Neural progenitor cell (in vitro differentiated cells): ENCODE measurements at regions not wholly inside any gene's neighbourhood (a gene's known extent, or its start where the extent isn't known, plus 50 kb on each side); places are given as distances from the start of the nearest gene placed in this dataset.
A peak's percentile ranks its signal among the peaks of the same experiment; 100 is the strongest.
"Not testable (repeated sequence)": the region's sequence is repeated elsewhere in the genome, so short reads cannot be mapped to it uniquely, and the experiment has no call there.

ENCODE experiments used
- DNase-seq: peaks from one replicate; pipeline ENCODE4 v3.0.0-alpha.2; 2016; ENCODE audit warnings: low spot score
- H2AFZ ChIP-seq: fragments of 200-600 bp; sonication (generic); replicated peaks from 2 replicates; pipeline ENCODE4 v1.6.1; 2016; ENCODE audit warnings: antibody characterized with exemption
- H3F3A ChIP-seq: fragments of 200-600 bp; sonication (generic); 2 replicates; pipeline ENCODE4 v1.6.1; 2016; ENCODE audit warnings: antibody characterized with exemption, low read depth
- H3K27ac ChIP-seq: fragments of 200-600 bp; sonication (generic); 2 replicates; pipeline ENCODE4 v1.5.1; 2016; ENCODE audit warnings: mild to moderate bottlenecking
- H3K27me3 ChIP-seq: fragments of 200-600 bp; sonication (generic); 2 replicates; pipeline ENCODE4 v1.6.1; 2016; ENCODE audit warnings: mild to moderate bottlenecking, moderate library complexity
- H3K36me3 ChIP-seq: fragments of 200-600 bp; sonication (generic); 2 replicates; pipeline ENCODE4 v1.5.1; 2016
- H3K4me1 ChIP-seq: fragments of 200-600 bp; sonication (generic); 2 replicates; pipeline ENCODE4 v1.6.1; 2016; ENCODE audit warnings: mixed run types
- H3K4me2 ChIP-seq: fragments of 200-600 bp; sonication (generic); 2 replicates; pipeline ENCODE4 v1.6.1; 2016
- H3K4me3 ChIP-seq: fragments of 200-600 bp; sonication (generic); 2 replicates; pipeline ENCODE4 v1.5.1; 2016
- H3K79me2 ChIP-seq: fragments of 200-600 bp; sonication (generic); 2 replicates; pipeline ENCODE4 v1.6.1; 2016; ENCODE audit warnings: low read depth
- H3K9ac ChIP-seq: fragments of 200-600 bp; sonication (generic); 2 replicates; pipeline ENCODE4 v1.6.1; 2016
- H3K9me3 ChIP-seq: fragments of 200-600 bp; sonication (generic); 2 replicates; pipeline ENCODE4 v1.5.1; 2016; ENCODE audit warnings: low read depth
- H4K20me1 ChIP-seq: fragments of 200-600 bp; sonication (generic); 2 replicates; pipeline ENCODE4 v1.6.1; 2016; ENCODE audit warnings: low read depth
- H3K27ac Mint-ChIP-seq: 3 replicates; pipeline ENCODE4 v1.8.0; 2021; ENCODE audit warnings: mixed read lengths
- H3K27me3 Mint-ChIP-seq: 2 replicates; pipeline ENCODE4 v1.8.0; 2022; ENCODE audit warnings: low read depth, mild to moderate bottlenecking, inconsistent platforms, moderate library complexity, mixed read lengths; ENCODE audit not compliant: insufficient read depth
- H3K36me3 Mint-ChIP-seq: 3 replicates; pipeline ENCODE4 v1.8.0; 2021; ENCODE audit warnings: mixed read lengths
- H3K4me1 Mint-ChIP-seq: 3 replicates; pipeline ENCODE4 v1.8.0; 2021; ENCODE audit warnings: mixed read lengths
- H3K4me3 Mint-ChIP-seq: 3 replicates; pipeline ENCODE4 v1.8.0; 2021; ENCODE audit warnings: mild to moderate bottlenecking, moderate library complexity, mixed read lengths
- H3K9me3 Mint-ChIP-seq: 3 replicates; pipeline ENCODE4 v1.8.0; 2020; ENCODE audit warnings: mixed read lengths
- EZH2 ChIP-seq: fragments of 200-600 bp; sonication (generic); IDR thresholded peaks from 2 replicates; pipeline ENCODE4 v1.6.1; 2017; ENCODE audit warnings: antibody characterized with exemption, mild to moderate bottlenecking, moderate library complexity
- EZH2phosphoT487 ChIP-seq: fragments of 200-600 bp; sonication (generic); IDR thresholded peaks from 2 replicates; pipeline ENCODE4 v1.6.1; 2017; ENCODE audit warnings: antibody characterized with exemption
- TF ChIP-seq, protein P1 (sequence below): fragments of 200-600 bp; sonication (generic); IDR thresholded peaks from 2 replicates; pipeline ENCODE4 v1.5.1; 2017; ENCODE audit warnings: antibody characterized with exemption, mild to moderate bottlenecking

DNA sequence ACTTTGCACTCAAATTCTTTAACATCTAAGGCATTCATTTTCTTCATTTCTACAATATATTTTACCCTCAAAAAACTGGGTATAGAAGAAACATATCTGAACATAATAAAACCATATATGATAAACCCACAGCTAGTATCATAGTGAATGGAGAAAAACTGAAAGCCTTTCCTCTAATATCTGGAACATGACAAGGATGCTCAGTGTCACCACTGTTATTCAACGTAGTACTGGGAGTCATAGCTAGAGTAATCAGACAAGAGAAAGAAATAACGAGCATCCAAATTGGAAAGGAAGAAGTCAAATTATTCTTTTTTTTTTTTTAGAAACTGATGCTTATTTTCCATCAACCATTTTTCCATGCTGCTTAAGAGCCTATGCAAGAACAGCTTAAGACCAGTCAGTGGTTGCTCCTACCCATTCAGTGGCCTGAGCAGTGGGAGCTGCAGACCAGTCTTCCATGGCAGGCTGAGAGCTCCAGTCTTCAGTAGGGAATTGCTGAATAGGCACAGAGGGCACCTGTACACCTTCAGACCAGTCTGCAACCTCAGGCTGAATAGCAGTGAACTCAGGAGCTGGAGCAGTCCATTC is 58.0 kb upstream of the RAP1B start:
- not testable (repeated sequence) for H3K9ac ChIP-seq, H3K4me1 ChIP-seq, H4K20me1 ChIP-seq, H3K79me2 ChIP-seq, H3K36me3 Mint-ChIP-seq, H3K36me3 ChIP-seq, H3K27me3 ChIP-seq, H3K9me3 ChIP-seq, H3K4me1 Mint-ChIP-seq, H3K4me3 ChIP-seq, H3K4me3 Mint-ChIP-seq, H3K4me2 ChIP-seq, H2AFZ ChIP-seq, H3K27ac Mint-ChIP-seq, DNase-seq, H3K27ac ChIP-seq, H3K27me3 Mint-ChIP-seq, H3F3A ChIP-seq
- H3K9me3 Mint-ChIP-seq = peaks cover 11% of the 10 kb centered on the region

DNA sequence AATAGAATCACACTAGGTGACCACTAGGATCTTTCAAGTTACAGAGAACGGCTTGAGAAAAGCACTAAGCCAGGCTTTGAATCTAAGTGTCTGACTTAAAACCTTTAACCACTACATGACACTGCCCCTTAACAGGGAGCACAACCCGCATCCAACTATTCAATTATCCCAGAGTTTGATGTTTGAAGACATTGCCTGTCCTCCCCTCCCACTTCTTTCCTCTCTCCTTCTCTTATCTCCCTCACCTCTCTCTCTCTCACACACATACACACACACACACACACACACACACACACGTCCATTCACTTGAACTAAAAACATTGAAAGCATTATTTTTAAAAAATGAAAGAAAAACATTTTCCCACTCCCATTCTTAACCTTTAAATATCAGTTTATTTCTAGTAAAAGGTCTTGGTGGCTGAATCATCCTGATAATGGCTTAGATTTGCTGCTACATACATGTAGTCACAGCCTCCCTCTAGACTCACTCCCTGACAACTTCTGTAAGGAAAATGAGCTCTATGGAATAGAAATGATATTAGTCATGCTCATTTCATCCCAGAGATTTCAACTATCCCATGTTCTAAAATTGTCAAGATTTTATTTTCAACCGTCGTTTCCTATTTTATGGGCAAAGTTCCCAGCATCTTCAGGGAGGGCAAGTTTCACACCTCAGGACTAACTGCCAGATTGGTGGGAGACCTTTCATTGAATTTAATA is 53.5 kb upstream of the RAP1B start:
- H3K79me2 ChIP-seq = no peaks in the 10 kb centered on the region
- TF ChIP-seq EZH2phosphoT487 (no peak), EZH2 (no peak)
- TF ChIP-seq, protein P1, sequence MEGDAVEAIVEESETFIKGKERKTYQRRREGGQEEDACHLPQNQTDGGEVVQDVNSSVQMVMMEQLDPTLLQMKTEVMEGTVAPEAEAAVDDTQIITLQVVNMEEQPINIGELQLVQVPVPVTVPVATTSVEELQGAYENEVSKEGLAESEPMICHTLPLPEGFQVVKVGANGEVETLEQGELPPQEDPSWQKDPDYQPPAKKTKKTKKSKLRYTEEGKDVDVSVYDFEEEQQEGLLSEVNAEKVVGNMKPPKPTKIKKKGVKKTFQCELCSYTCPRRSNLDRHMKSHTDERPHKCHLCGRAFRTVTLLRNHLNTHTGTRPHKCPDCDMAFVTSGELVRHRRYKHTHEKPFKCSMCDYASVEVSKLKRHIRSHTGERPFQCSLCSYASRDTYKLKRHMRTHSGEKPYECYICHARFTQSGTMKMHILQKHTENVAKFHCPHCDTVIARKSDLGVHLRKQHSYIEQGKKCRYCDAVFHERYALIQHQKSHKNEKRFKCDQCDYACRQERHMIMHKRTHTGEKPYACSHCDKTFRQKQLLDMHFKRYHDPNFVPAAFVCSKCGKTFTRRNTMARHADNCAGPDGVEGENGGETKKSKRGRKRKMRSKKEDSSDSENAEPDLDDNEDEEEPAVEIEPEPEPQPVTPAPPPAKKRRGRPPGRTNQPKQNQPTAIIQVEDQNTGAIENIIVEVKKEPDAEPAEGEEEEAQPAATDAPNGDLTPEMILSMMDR = no peak
- Mint-ChIP-seq H3K27me3 (peaks cover 3% of the 10 kb centered on the region), H3K4me1 (peaks cover 15% of the 10 kb centered on the region), H3K4me3 (no peak overlapping the region), H3K36me3 (no peaks in the 10 kb centered on the region), H3K27ac (no peak overlapping the region), H3K9me3 (peaks cover 2% of the 10 kb centered on the region)
- peaks cover 14% of the 10 kb centered on the region for H3K4me1 ChIP-seq
- no peaks in the 10 kb centered on the region for H3K36me3 ChIP-seq
- H3K4me3 ChIP-seq = no peak overlapping the region
- no peak overlapping the region for H3K9ac ChIP-seq
- peak overlapping the region; percentile 48 for H2AFZ ChIP-seq
- no peaks in the 10 kb centered on the region for H3K27me3 ChIP-seq
- DNase-seq = peak; percentile 10
- peaks cover 5% of the 10 kb centered on the region for H3F3A ChIP-seq
- no peaks in the 10 kb centered on the region for H3K9me3 ChIP-seq
- H3K4me2 ChIP-seq = no peak overlapping the region
- no peak overlapping the region for H3K27ac ChIP-seq
- H4K20me1 ChIP-seq = no peaks in the 10 kb centered on the region

DNA sequence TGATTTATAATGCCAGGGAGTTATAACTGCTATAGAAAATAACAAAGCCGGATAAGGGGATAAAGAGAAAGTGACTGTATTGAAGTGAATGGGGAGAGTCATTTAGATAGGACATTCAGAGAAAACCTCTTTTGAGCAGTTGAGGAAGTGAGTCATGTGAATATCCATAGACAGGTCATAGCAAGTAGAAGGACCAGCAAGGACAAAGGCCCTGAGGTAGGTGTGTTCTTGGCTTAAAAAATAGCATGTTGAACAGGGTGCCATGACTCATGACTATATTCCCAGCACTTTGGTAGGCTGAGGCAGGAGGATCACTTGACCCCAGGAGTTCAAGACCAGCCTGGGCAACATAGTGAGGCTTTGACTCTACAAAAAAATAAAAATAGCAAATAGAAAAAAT is 51.5 kb upstream of the RAP1B start:
- Histone ChIP-seq H3K27ac (no peak overlapping the region), H3K79me2 (no peaks in the 10 kb centered on the region), H3K4me2 (no peak overlapping the region), H3K9me3 (no peaks in the 10 kb centered on the region), H2AFZ (no peak overlapping the region), H4K20me1 (no peaks in the 10 kb centered on the region), H3F3A (peaks cover 5% of the 10 kb centered on the region), H3K4me1 (peaks cover 14% of the 10 kb centered on the region), H3K36me3 (no peaks in the 10 kb centered on the region), H3K27me3 (no peaks in the 10 kb centered on the region), H3K4me3 (no peak overlapping the region), H3K9ac (no peak overlapping the region)
- H3K9me3 Mint-ChIP-seq = peaks cover 1% of the 10 kb centered on the region
- no peaks in the 10 kb centered on the region for H3K36me3 Mint-ChIP-seq
- TF ChIP-seq, protein P1 = no peak
- TF ChIP-seq EZH2phosphoT487 (no peak), EZH2 (no peak)
- peaks cover 3% of the 10 kb centered on the region for H3K27me3 Mint-ChIP-seq
- no peak for DNase-seq
- no peak overlapping the region for H3K27ac Mint-ChIP-seq
- no peak overlapping the region for H3K4me3 Mint-ChIP-seq
- H3K4me1 Mint-ChIP-seq = peaks cover 15% of the 10 kb centered on the region
